Mucosa of gallbladder (tissue), 1 donor: ENCODE measurements at regions not wholly inside any gene's neighbourhood (a gene's known extent, or its start where the extent isn't known, plus 50 kb on each side); places are given as distances from the start of the nearest gene placed in this dataset.
A peak's percentile ranks its signal among the peaks of the same experiment; 100 is the strongest.

Source experiments
- DNase-seq: peaks from one replicate; pipeline ENCODE4 v3.0.0-alpha.2; 2020; ENCODE audit warnings: low spot score
- donor health status: DM: no; HTN: no; CAD: no.

DNA sequence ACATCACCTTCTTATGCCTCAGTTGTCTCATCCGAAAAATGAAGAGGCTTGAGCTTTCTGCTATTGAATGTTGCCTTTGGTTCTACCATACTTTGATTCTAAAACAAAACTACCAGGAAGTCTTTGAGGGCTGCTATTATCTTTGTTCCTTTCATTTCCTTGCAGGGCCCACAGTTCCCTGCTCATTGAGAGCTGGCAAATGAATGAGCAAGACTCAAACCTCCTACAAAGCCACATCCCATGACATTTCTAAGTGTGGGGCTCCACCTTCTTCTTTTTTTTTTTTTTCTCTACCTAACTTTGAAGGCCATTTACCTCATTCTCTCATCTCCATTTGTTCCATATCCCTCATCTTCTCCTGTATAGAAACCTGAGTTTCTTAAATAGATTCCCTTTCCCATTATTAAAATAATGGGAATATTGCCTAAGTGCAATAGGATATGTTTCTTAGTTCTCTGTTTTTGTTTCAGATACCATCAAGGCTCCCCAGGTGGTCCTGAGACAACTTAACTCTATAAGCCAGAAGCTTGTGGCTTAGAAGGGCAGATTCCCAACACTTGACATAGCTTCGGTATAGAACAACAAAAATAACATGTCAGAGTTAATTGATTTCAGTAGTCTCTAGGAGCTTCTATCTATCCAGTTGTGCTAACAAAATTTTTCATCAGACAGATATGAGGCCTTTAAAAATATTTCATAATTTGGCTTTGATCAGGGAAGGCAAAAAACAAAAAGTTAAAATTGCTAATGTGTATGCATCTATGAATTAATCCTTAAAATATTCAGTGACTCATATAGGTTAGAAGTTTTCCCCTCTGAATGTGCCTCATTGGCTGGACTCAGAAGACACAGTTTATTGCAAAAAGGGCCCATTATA, 951.6 kb downstream of the TUSC7 start:
- no peak for DNase-seq

DNA sequence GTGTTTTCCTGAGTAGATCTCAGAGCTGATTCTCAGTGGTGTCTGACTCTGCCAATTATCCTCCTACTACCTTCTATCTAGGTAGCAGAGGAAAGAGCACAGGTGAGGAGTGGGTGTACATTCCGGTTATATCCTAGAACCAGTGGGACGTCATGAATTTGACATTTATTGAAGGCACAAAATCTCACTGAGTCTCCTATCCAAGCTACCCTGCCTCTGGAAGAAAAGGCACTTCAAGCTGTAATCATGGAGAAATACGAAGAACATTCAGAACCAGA, 952.2 kb downstream of the TUSC7 start:
- DNase-seq = no peak

DNA sequence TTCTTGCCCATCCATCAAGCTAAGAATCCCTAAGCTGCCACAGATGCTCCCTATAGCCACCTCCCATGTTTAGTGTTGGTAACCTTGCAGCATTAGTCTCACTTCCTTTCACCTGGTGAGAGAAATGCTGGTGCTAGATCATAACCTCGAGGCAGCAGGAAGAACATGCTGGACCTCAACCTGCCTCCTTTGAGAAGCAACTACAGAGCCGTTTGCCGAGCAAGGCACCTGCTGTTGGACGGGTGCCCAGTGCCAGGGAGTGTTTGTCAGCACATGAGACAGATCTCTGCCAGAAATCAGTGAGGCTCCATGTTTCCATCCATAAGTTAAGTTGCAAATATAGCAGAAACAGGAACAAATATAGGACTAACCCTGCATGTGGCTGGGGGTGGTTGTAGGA, 955.7 kb downstream of the TUSC7 start:
- peak; percentile 17 for DNase-seq

DNA sequence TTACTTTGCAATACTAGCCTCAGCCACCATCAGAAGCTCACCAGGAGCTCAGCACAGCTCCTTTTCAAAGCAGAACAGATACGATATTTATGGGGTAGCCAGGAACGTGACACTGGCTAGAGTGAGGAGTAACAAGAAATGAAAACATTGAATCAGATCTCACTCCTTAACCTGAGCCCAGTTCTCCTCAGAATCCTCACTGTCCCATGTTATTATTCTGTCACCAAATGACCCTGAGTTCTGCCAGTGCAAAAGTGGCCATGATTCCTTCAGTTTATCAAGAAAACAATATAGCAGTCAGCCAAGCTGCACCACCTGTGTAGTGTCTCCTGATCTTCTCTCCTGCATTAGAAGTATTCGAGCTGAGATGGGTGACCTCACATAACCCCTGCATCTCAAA, 956.7 kb downstream of the TUSC7 start:
- no peak for DNase-seq

DNA sequence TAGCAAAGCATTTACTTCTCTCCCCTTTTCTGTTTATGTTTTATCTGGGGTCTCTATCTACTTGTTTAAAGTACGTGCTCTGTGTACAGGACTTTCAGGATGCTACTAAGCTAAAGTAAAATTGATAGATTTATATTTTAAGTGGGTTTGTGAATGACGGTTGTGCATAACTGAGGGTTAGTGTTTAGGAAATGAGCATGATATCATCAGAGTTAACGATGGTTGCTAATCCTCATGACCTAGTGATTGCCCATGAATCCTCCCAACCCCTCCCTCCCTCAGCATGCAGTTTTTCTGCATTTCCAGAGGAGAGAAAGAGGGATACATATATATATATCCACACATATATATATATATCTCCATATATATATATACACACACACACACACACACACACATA, 957.2 kb downstream of the TUSC7 start:
- DNase-seq = no peak

DNA sequence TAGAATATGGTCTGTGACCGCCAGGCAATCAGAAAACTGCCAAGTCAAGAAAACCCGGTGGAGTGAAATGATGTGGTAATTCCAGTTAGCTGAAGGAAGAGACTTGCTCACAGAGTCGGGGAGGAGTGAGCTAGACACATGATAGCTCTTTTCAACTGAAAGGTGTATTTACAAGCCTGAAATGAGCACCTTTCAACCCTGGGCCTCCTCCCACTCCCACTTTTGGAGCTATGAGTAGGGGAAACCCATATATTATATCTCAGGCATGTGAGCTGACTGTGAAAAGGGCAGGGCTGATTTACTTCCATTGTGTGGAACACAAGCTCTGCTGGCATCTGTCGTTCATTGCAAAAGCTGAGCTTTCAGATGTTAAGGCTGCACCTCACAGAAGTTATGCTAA, 960.2 kb downstream of the TUSC7 start:
- DNase-seq = no peak

DNA sequence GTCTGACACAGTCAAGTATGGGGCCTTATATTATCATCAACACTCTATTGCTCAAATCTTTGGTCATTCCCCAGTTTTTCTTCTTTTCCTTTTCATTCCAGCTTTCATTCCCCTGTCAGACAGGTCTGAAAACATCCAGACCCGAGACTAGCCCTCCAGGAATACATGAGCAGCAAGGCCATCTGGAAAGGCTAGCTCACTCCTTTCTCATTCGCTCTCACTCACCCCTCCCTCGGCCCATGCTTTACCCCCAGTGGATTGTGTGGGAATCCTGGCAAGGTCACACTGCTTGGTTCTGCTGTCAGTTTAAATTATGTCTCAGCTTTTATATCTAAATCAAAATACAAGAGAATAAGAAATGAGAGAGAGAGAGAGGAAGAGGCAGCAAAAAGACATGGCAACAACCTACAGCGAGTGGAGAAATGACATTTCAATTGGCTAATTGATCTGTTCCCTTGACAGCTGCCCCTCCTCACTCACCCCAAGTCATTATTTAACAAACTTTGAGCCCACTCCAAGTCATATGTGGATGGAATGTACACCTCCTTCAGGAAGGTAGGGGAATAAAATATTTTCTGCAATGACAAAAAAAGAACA, 962.2 kb downstream of the TUSC7 start:
- DNase-seq = no peak

DNA sequence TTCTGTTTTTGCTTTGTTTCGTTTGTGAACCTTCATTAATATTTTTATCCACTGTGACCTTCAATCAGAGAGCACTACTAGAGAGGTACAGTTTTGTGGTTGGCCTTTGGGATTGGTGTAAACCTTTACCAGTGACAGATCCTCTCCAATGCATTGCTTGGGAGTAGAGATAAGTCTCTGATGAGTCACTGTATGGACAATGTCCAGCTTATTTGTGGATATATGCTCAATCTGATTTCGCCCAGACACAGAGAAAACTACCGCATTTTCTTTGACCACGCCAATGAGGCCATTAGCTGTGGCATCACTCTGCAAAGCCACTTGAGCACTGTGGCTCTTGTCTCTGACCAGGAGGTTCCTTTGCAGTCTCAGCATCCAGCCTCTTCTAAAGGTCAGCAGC, 964.7 kb downstream of the TUSC7 start:
- no peak for DNase-seq

DNA sequence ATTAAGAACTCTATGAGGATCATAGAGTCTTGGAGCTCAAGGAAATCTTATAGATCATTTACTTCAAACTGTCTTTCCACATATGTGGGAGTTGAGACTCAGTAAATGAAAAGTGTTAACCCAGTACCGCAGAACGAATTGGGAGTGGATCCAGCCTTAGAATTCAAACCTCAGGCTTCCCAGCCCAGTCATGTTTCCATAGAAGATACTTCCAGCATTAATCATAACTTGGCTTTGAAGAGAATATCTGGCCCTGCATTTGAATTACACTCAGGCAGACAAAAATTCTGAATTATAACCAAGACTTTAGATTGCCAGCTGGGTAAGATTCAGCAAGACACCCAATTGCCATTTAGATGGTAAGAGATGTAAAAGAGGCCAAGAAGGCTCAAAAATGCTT, 972.0 kb downstream of the TUSC7 start:
- DNase-seq = no peak

DNA sequence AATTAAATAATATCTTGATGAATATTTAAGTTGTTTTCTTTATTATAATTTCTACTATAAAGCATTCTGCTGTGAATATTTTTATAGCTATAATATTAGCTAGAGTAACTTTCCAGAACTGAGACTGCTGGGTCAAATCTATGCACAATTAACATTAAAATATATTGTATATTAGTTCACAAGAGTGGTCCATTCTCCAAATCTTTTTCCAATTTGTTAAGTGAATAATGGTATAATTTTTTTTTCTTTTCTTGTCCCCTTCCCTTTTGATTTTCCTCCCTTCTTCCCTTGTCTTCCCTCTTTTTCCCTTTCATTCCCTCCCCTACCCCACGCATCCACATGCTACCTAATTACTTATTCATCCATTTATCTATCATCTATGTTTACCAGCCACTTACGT, 977.5 kb downstream of the TUSC7 start:
- no peak for DNase-seq

DNA sequence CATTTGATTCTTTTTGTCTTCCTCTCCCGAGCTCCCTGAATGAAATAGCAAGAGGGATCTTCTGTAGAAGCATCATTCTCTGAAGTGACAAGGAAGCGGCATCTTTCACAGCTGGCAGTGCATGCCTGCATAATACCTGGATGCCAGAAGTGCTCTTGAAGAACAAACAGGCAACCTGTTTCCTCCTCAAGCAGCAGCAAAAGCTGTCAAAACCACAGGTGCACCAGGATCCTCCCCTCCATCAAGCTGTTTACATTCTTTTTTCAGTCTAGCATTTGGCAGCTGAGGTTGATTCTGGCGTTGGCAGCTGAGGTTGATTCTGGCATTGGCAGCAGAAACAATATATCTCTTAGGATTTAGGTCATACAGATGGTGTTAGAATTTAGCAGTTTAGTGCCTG, 979.0 kb downstream of the TUSC7 start:
- DNase-seq = no peak

DNA sequence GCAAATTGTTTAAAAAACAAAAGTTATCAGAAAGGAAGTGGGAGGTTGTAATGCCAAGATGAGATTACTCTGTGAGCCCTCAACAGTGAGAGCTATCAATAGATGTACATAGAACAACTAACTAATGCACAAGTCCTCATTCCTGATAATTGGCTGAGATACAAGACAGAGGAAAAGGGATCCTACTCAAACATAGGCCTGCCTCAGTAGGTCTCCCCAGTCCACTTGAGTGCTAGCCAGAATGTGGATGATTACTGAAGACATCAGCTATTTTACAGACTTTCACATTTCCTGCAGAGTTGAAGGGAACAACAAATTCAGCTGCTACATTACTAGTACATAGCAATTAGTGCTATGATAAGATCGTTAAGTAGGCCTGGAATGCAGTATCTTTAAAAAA, 981.9 kb downstream of the TUSC7 start:
- no peak for DNase-seq

DNA sequence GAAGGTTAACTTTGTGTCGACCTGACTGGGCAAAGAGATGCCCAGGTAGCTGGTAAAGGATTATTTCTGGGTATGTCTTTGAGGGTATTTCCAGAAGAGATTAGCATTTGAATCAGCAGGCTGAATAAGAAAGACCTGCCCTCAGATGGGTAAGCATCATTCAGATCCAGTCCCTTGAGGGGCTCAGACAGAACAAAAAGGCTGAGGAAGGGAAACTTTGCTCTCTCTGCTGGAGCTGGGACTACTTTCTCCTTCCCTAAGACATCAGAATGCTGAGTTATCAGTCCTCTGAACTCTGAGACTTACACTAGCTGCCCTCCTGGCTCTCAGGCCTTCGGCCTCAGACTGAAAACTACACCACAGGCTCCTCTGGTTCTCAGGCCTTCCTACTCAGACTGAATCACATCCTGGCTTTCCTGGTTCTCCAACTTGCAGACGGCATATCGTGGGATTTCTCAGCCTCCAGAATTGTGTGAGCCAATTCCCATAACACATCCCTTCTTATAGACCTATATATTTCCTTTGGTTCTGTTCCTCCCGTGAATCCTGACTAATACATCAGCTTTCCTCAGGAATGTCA, 982.9 kb downstream of the TUSC7 start:
- no peak for DNase-seq

DNA sequence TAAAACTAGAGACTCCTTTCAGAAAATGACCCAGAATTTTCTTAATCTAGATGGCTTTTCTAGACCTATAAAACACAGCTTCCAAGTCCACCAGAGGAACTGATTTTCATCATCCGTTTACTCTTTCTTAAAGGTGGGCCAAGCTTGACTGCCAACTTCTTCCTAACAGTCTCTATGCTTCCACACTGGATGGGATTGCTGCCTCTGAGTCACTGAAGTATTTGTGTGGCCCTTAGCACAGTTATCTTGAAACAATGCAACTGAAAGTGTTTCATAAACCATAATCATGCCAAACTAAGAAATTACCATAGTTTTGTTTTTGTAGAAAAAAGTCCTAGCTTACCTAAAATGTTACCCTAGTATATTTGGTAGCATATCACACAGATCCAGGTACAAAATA, 985.7 kb downstream of the TUSC7 start:
- DNase-seq = no peak

DNA sequence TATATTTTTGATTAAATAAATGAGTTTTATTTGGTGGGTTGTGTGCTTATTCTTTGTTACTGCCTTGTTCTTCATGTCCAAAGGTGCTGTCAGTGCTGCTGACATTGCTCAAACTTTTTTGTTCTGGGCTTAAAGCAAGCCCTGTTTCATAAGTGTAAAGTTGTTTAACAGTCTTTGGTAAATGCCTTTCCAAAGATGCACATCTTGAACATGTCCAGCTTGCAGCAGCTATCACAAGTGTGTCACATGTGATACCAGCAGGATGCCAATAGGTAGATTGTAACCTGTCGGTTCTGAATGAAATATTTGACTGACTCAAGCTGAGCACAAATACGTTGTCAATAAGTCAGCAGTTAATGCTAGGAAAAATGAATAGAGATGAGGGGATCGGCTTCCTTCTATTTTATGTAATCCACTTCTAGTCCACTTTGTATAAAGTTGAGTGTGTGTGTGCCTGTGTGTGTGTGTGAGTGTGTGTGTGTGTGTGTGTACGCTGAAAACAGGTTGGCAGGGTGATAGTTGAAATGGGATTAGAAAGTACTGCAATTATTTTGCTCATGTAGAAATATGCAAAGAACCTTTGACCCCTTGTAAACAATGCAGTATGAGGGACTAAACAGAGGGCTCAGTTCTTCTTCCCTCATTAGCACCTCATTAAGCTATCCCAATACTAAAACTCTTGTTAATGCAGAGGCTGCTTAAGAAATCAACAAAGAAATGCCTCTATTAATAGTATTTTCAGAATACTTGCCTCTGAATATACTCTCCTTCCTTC, 986.5 kb downstream of the TUSC7 start:
- no peak for DNase-seq

DNA sequence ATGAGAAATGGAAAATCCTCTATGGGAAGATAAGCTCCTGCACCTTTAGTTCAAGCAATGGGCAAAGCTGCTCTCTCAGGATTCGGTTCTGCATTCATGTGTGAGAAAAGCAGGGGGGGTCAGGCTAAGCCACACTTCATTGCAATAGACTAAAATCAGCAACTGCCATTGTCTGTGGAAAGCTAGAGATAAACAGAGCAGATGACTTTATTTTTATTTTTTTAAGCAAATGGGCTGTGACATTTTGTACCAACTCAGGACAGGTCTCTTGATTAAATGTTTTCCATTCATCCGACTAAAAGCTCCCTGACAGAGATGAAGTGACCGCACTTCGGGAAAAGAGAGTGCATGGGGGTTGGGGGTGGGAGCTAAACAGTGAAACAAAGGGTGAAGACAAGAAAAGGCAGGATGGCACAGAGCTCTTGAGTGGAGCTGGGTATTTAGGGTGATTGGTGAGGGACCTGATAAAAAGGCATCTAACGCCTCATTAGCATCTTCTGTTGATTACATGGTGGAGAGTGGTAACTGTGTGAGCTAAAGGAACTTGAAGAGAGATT, 987.4 kb downstream of the TUSC7 start:
- DNase-seq = no peak

DNA sequence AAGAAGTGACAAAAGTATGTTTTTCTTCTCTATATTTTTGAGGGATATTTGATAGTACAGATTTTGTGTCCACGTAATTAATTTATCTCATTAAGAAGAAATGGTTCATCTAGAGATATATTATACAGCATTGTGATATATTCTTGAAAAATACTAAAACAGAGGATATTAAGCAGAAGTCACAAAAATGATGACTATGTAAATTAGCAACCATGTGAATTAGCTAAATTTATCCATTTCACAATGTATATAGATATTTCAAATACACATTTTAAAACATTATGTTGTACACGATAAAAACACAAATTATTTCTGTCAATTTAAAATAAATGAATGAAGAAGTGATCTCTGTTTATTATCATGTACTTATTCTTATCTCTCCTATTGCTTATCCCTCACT, 989.5 kb downstream of the TUSC7 start:
- DNase-seq = no peak

DNA sequence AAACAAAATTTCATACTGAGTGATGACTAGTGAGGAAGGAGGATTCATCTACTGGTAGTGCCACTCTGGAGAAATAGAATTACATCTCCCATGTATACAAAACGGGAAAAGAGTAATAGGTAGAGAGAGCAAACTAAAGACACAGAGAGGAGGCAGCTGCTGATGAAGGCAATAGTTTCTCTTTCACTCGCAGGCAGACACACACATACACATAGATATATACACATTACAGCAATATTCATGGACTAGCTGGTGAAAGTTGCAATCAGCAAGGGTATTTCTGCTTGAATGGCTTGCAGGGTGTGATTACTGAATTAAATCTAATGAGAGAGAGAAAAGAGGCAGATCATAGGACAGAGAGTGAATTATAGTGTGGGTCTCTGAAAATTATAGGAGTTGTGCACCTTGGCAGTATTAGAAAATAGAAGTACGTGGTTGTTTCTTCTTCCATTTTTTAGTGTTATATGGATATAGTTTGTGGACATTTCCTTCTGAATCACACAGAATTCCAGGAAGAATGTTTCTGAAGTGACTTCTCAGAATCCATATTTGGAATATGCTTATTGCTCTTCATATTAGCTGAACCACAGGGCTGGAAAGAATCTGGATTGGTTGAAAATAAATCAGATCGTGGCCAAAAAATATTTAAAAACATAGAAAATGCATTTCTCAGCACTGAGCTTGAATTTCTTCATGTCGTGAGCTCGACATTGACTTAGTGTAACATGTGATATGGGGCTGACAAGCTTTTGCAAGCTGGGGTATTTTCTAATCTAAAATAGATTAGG, 991.2 kb downstream of the TUSC7 start:
- no peak for DNase-seq

DNA sequence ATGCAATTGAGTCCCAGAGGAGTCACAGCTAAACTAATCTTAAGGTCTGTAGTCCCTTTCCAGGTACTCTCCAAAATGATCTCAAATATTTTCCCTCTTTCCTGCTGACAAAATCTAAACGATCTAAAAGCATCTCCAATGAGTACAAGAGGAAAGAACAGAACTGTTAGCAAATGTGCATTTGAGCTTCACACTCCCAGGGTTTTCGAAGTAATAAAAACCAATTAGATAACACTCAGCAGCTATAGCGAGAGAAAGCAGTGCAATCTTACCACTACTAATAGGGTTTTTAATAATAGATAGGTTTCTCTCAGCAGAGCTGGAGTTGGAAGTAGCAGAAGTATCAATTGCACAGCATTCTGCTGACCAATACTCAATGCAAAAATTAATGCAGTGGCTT, 995.4 kb downstream of the TUSC7 start:
- no peak for DNase-seq

DNA sequence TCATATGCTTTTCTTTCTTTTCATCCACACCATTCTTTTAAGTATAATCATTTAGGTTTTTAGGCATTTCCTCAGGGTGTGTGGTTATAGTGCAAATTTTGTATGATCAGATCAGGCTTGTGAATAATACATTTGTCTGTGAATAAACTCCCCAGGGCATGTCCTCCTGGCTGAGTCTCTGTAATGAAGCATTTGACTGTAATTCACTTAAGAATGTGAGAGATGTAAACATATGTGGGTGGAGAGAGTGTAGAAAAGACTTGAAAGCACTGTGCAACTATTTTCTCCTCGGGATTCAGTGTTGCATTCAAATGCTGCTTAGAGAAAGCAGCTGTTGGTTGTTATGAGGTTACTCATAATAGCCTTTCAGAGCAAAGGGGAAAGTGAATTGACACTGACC, 996.5 kb downstream of the TUSC7 start:
- no peak for DNase-seq

DNA sequence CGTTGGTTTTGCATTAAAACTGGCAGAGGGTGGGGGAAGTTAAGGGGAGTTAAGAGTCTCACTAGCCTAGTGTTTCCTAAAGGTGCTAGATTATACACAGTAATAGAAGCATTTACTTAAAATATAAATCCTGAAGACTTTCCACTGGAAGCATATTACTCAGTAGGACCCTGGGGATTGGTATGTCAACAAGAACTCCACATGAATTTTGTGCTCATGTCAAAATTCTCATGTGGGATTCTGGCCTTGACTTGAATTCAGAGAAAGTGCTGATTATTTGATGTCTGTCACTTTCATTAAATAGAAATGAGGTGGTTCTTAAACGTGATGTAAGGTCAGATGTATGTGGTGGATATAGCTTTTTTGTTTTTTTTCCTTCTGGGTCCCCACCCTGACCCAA, 997.2 kb downstream of the TUSC7 start:
- no peak for DNase-seq

DNA sequence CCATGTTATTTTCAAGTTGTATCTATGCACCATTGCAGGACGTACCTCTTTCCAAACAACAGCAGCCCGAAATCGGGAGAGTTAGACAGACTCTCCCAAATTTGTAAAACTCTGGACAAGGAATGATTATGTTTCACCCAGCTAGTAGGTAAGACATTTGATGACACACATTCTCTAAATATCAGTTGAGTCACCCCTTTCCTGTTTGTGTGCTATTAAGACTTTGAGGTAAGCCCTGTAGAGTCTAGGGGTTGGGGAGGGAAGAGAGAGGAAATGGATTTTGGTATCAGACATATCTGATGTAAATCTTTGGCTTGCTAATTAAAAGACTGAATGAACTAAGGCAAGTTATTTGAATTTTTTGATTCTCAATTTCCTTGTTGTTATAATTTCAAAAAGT, 999.0 kb downstream of the TUSC7 start:
- DNase-seq = no peak
